Mammary epithelial cell (primary cell): ENCODE measurements at regions not wholly inside any gene's neighbourhood (a gene's known extent, or its start where the extent isn't known, plus 50 kb on each side); places are given as distances from the start of the nearest gene placed in this dataset.

Source experiments
- CTCF ChIP-seq, 2 donors: IDR thresholded peaks in 1 of 2; conservative IDR thresholded peaks in 1 of 2; 2 replicates each; pipeline ENCODE4 v1.5.1; 2011 to 2012; ENCODE audit warnings: inconsistent platforms in 2 of 2, low read length in 2 of 2, mild to moderate bottlenecking in 2 of 2, control low read depth in 1 of 2, low read depth in 1 of 2; ENCODE audit not compliant: insufficient read depth in 1 of 2; ENCODE audit errors: extremely low read depth in 1 of 2
- EZH2 ChIP-seq: IDR thresholded peaks from 2 replicates; pipeline ENCODE4 v1.6.1; 2012; ENCODE audit warnings: low read length, inconsistent platforms, borderline replicate concordance

DNA sequence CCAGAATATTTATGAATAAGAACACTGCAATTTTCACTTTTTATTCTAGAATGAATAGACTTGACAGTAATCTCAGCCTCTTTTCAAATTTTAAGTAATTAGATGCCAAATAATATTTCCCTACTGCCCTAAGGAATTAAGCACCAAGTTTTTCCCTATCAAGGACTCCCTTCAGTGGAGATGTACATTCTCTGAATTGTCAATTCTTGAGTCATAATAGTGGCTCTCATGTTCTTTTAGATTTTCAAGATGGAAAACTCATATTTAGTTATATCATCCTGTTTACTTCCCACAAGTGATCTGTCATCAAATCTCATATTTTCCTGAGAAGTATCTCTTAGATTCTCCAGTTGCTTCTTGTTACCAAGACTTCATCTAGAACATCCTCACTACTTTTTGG, 1248.9 kb upstream of the CHAC2 start:
- TF ChIP-seq CTCF (conservative IDR thresholded peaks at IDR 0.05 in 1 of 2, IDR thresholded peaks at IDR 0.05 in 1 of 2; ENCODE audit: extremely low read depth in 1 of 2, insufficient read depth in 1 of 2, low read depth in 1 of 2, low read length in 2 of 2) = no peak
- TF ChIP-seq EZH2 = no peak
